ENCODE measurements at regions not wholly inside any gene's neighbourhood (a gene's known extent, or its start where the extent isn't known, plus 50 kb on each side); places are given as distances from the start of the nearest gene placed in this dataset.

DNA sequence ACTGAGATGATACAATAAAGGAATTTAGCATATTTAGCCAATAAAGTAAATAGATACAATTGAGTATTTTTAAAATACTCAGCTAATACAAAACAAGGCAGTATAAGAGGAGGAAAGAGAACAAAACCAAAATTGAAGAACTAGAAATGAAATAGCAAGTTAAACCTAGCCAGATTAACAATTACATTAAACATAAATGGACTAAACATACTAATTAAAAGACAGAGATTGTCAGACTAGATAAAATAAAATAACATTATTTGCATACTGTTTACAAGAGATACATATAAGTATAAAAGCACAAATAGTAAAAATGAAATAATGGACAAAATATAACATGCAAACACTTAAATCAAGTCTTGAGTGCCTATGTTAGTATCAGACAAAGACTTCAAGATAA, 517.7 kb upstream of the PHF14 start (continued):
- TF ChIP-seq, protein P1, sequence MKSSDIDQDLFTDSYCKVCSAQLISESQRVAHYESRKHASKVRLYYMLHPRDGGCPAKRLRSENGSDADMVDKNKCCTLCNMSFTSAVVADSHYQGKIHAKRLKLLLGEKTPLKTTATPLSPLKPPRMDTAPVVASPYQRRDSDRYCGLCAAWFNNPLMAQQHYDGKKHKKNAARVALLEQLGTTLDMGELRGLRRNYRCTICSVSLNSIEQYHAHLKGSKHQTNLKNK (CRISPR knock-in tag; IDR thresholded peaks at IDR 0.05): no peak
- no peak for TF ChIP-seq ZNF512 (CRISPR knock-in tag; IDR thresholded peaks at IDR 0.05; ENCODE audit: borderline replicate concordance)
- TF ChIP-seq NR3C1 (CRISPR knock-in tag; conservative IDR thresholded peaks at IDR 0.05; ENCODE audit: low read depth): no peak
- TF ChIP-seq, protein P2, sequence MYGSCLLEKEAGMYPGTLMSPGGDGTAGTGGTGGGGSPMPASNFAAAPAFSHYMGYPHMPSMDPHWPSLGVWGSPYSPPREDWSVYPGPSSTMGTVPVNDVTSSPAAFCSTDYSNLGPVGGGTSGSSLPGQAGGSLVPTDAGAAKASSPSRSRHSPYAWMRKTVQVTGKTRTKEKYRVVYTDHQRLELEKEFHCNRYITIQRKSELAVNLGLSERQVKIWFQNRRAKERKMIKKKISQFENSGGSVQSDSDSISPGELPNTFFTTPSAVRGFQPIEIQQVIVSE (CRISPR knock-in tag; IDR thresholded peaks at IDR 0.05; ENCODE audit: borderline replicate concordance): no peak
- TF ChIP-seq USF1 (CRISPR knock-in tag; IDR thresholded peaks at IDR 0.05): no peak
- TF ChIP-seq KAT7 (CRISPR knock-in tag; IDR thresholded peaks at IDR 0.05; ENCODE audit: borderline replicate concordance): no peak
- TF ChIP-seq ZNF138 (CRISPR knock-in tag; conservative IDR thresholded peaks at IDR 0.05): no peak

DNA sequence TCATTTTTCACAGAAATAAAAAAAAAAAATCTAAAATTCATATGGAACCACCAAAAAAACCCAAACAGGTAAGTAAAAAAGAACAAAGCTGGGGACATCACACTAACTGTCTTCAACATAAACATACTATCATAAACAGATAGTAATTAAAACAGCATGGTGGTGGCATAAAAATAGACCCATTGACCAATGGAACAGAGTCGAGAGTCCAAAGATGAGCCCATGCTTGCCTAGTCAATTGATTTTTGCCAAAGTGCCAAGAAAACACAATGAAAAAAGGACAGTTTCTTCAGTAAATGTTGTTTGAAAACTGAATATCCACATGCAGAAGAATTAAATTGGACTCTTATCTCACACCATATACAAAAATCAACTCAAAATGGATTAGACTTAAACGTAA, 513.2 kb upstream of the PHF14 start:
- ATAC-seq: no peak
- H3K9me3 Mint-ChIP-seq: peaks cover 45% of the 10 kb centered on the region

More for the DNA sequence above, 513.2 kb upstream of the PHF14 start:
- H3K27me3 Mint-ChIP-seq (ENCODE audit: low read depth): no peaks in the 10 kb centered on the region; the same call in 1 of the 2 replicates
- no peak overlapping the region for H3K27ac Mint-ChIP-seq
- H3K36me3 Mint-ChIP-seq: peaks cover 24% of the 10 kb centered on the region
- H3K4me1 Mint-ChIP-seq: no peaks in the 10 kb centered on the region
- H3K4me3 Mint-ChIP-seq: no peak overlapping the region
- CTCF ChIA-PET: no interaction called here
- TF ChIP-seq GABPB1 (CRISPR knock-in tag; IDR thresholded peaks at IDR 0.05) (no peak), ESRRA (CRISPR knock-in tag; IDR thresholded peaks at IDR 0.05; ENCODE audit: borderline replicate concordance) (no peak), ZNF232 (CRISPR knock-in tag; IDR thresholded peaks at IDR 0.05) (no peak), ZNF423 (CRISPR knock-in tag; IDR thresholded peaks at IDR 0.05) (no peak), IRF2 (CRISPR knock-in tag; IDR thresholded peaks at IDR 0.05; ENCODE audit: borderline replicate concordance, low read depth) (no peak), MYBL2 (CRISPR knock-in tag; IDR thresholded peaks at IDR 0.05) (no peak), ZNF317 (CRISPR knock-in tag; IDR thresholded peaks at IDR 0.05; ENCODE audit: borderline replicate concordance, low read depth) (no peak), JAZF1 (CRISPR knock-in tag; IDR thresholded peaks at IDR 0.05) (no peak), IRF1 (CRISPR knock-in tag; IDR thresholded peaks at IDR 0.05) (no peak), AR (CRISPR knock-in tag; IDR thresholded peaks at IDR 0.05) (no peak), TEAD4 (CRISPR knock-in tag; IDR thresholded peaks at IDR 0.05) (no peak), NFE2L1 (CRISPR knock-in tag; IDR thresholded peaks at IDR 0.05) (no peak), ZSCAN18 (CRISPR knock-in tag; IDR thresholded peaks at IDR 0.05) (no peak)
- no peak for DNase-seq (ENCODE audit: low spot score)
- POLR2A ChIA-PET: no interaction called here

Measured in WTC11 (cell line).